ENCODE measurements at regions not wholly inside any gene's neighbourhood (a gene's known extent, or its start where the extent isn't known, plus 50 kb on each side); places are given as distances from the start of the nearest gene placed in this dataset.

- TF ChIP-seq SPI1 (IDR thresholded peaks at IDR 0.05; ENCODE audit: borderline replicate concordance, low read depth): no peak
- no peak for TF ChIP-seq POLR2AphosphoS5 (IDR thresholded peaks at IDR 0.05; ENCODE audit: low read depth)
- TF ChIP-seq, protein P1, sequence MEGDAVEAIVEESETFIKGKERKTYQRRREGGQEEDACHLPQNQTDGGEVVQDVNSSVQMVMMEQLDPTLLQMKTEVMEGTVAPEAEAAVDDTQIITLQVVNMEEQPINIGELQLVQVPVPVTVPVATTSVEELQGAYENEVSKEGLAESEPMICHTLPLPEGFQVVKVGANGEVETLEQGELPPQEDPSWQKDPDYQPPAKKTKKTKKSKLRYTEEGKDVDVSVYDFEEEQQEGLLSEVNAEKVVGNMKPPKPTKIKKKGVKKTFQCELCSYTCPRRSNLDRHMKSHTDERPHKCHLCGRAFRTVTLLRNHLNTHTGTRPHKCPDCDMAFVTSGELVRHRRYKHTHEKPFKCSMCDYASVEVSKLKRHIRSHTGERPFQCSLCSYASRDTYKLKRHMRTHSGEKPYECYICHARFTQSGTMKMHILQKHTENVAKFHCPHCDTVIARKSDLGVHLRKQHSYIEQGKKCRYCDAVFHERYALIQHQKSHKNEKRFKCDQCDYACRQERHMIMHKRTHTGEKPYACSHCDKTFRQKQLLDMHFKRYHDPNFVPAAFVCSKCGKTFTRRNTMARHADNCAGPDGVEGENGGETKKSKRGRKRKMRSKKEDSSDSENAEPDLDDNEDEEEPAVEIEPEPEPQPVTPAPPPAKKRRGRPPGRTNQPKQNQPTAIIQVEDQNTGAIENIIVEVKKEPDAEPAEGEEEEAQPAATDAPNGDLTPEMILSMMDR (IDR thresholded peaks at IDR 0.05; ENCODE audit: insufficient read depth, low read length): no peak
- TF ChIP-seq GABPA (IDR thresholded peaks at IDR 0.05; ENCODE audit: low read depth): no peak
- TF ChIP-seq, protein P2, sequence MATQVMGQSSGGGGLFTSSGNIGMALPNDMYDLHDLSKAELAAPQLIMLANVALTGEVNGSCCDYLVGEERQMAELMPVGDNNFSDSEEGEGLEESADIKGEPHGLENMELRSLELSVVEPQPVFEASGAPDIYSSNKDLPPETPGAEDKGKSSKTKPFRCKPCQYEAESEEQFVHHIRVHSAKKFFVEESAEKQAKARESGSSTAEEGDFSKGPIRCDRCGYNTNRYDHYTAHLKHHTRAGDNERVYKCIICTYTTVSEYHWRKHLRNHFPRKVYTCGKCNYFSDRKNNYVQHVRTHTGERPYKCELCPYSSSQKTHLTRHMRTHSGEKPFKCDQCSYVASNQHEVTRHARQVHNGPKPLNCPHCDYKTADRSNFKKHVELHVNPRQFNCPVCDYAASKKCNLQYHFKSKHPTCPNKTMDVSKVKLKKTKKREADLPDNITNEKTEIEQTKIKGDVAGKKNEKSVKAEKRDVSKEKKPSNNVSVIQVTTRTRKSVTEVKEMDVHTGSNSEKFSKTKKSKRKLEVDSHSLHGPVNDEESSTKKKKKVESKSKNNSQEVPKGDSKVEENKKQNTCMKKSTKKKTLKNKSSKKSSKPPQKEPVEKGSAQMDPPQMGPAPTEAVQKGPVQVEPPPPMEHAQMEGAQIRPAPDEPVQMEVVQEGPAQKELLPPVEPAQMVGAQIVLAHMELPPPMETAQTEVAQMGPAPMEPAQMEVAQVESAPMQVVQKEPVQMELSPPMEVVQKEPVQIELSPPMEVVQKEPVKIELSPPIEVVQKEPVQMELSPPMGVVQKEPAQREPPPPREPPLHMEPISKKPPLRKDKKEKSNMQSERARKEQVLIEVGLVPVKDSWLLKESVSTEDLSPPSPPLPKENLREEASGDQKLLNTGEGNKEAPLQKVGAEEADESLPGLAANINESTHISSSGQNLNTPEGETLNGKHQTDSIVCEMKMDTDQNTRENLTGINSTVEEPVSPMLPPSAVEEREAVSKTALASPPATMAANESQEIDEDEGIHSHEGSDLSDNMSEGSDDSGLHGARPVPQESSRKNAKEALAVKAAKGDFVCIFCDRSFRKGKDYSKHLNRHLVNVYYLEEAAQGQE (IDR thresholded peaks at IDR 0.05; ENCODE audit: insufficient replicate concordance, low read depth): no peak
- Histone ChIP-seq H3K4me3 (replicated peaks; ENCODE audit: insufficient read depth, low read length) (no peak overlapping the region), H3K27ac (replicated peaks) (no peak overlapping the region), H3K27me3 (ENCODE audit: insufficient read depth, poor library complexity, severe bottlenecking) (no peaks in the 10 kb centered on the region)
- DNase-seq (ENCODE audit: low read depth in 1 of 2, low spot score in 1 of 2): no peak
Measured at GRCh38 chr5:159531554-159532105, 201.3 kb upstream of the IL12B start.

- no peak for TF ChIP-seq GABPA (IDR thresholded peaks at IDR 0.05; ENCODE audit: low read depth)
- TF ChIP-seq, protein P1 (IDR thresholded peaks at IDR 0.05; ENCODE audit: insufficient read depth, low read length): no peak
- TF ChIP-seq SPI1 (IDR thresholded peaks at IDR 0.05; ENCODE audit: borderline replicate concordance, low read depth): no peak
- no peaks in the 10 kb centered on the region for H3K27me3 ChIP-seq (ENCODE audit: insufficient read depth, poor library complexity, severe bottlenecking)
- H3K27ac ChIP-seq (replicated peaks): no peak overlapping the region
- H3K4me3 ChIP-seq (replicated peaks; ENCODE audit: insufficient read depth, low read length): no peak overlapping the region
- DNase-seq (ENCODE audit: low read depth in 1 of 2, low spot score in 1 of 2): no peak
Measured at GRCh38 chr5:159533197-159533596, 202.9 kb upstream of the IL12B start.

GRCh38 chr5:159536166-159536565 lies 205.9 kb upstream of the IL12B start:
- TF ChIP-seq, protein P1 (IDR thresholded peaks at IDR 0.05; ENCODE audit: insufficient read depth, low read length): no peak
- no peak for TF ChIP-seq GABPA (IDR thresholded peaks at IDR 0.05; ENCODE audit: low read depth)
- TF ChIP-seq POLR2AphosphoS5 (IDR thresholded peaks at IDR 0.05; ENCODE audit: low read depth): no peak
- TF ChIP-seq, protein P2 (IDR thresholded peaks at IDR 0.05; ENCODE audit: insufficient replicate concordance, low read depth): no peak
- no peak for TF ChIP-seq SPI1 (IDR thresholded peaks at IDR 0.05; ENCODE audit: borderline replicate concordance, low read depth)
- no peak for DNase-seq (ENCODE audit: low read depth in 1 of 2, low spot score in 1 of 2)

DNA sequence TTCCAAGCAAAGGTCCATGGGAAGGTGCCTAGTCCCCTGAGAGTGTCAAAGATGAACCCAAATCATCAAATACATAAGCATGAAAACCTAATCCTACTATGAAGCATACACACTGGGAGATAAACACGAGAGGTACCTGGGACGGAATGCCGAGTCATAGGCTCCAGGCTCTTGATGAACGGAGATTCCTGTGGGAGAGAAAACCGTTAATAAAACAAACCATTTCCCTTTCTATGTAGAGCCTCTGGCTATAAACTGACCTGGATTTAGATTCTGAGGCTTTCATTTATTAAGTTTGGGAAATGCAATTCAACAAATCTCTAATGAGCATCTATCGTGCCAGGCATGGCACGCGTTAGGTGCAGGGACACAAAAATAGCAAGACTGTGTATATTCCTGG lies 206.4 kb upstream of the IL12B start:
- H3K27me3 ChIP-seq (ENCODE audit: insufficient read depth, poor library complexity, severe bottlenecking): no peaks in the 10 kb centered on the region
- DNase-seq (ENCODE audit: low read depth in 1 of 2, low spot score in 1 of 2): no peak
- no peak overlapping the region for H3K4me3 ChIP-seq (replicated peaks; ENCODE audit: insufficient read depth, low read length)
- no peak overlapping the region for H3K27ac ChIP-seq (replicated peaks)
- TF ChIP-seq, protein P1 (IDR thresholded peaks at IDR 0.05; ENCODE audit: insufficient read depth, low read length): no peak
- TF ChIP-seq POLR2AphosphoS5 (IDR thresholded peaks at IDR 0.05; ENCODE audit: low read depth) (no peak), GABPA (IDR thresholded peaks at IDR 0.05; ENCODE audit: low read depth) (no peak), SPI1 (IDR thresholded peaks at IDR 0.05; ENCODE audit: borderline replicate concordance, low read depth) (no peak)
- TF ChIP-seq, protein P2 (IDR thresholded peaks at IDR 0.05; ENCODE audit: insufficient replicate concordance, low read depth): no peak

More at GRCh38 chr5:159536166-159536565, 205.9 kb upstream of the IL12B start:
- Histone ChIP-seq H3K27ac (replicated peaks) (no peak overlapping the region), H3K27me3 (ENCODE audit: insufficient read depth, poor library complexity, severe bottlenecking) (no peaks in the 10 kb centered on the region), H3K4me3 (replicated peaks; ENCODE audit: insufficient read depth, low read length) (no peak overlapping the region)
